ENCODE measurements at regions not wholly inside any gene's neighbourhood (a gene's known extent, or its start where the extent isn't known, plus 50 kb on each side); places are given as distances from the start of the nearest gene placed in this dataset.

DNA sequence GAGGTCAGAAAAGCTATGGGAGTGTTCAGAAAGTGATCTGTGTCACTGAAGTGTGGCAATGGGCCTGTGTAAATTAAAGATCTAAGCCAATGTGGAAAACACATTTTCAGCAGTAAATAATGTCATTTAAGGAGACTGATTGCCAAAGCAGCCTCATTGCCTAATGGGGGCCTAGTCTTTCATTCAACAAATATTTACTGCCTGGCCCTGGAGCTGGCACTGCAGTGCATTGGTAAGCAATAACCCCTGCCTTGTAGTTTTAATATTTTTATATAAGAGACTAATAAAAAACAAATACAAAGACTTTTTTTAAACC is 326.6 kb downstream of the BTG1 start:
- no peak for TF ChIP-seq CTCF (IDR thresholded peaks at IDR 0.05; ENCODE audit: low read depth, low read length)
- in situ Hi-C loops (cut with HindIII; ENCODE audit: low sequenced_read_pairs) = no loop called here
- DNase-seq (ENCODE audit: low read depth, low spot score) = no peak
- H3K4me3 ChIP-seq (ENCODE audit: low read depth, low read length) = no peak overlapping the region

- TF ChIP-seq CTCF (IDR thresholded peaks at IDR 0.05; ENCODE audit: low read depth, low read length) = no peak
- peak; percentile 44 for DNase-seq (ENCODE audit: low read depth, low spot score)
- no peak overlapping the region for H3K4me3 ChIP-seq (ENCODE audit: low read depth, low read length)
- in situ Hi-C loops (cut with HindIII; ENCODE audit: low sequenced_read_pairs) = no loop called here
Measured at GRCh38 chr12:91818227-91819131, 327.2 kb downstream of the BTG1 start.

DNA sequence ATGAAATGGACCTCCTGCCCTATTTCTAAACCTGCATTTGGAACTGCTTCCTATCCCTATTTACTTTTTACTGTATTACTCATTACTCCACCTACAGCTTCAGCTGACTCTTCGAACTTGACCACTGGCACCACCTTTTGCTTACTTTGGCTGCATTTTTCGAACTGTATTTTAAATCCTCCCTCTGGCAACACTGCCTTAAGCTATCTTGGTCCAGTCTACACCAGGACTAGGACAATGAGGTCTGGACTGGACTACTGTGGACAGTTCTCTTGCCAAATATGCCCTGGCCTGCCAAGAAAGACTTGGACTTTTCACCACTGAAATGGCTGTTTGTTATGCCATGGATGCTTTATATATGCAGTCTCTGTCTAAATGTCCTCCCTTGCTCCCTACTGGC is 328.1 kb downstream of the BTG1 start:
- TF ChIP-seq CTCF (IDR thresholded peaks at IDR 0.05; ENCODE audit: low read depth, low read length) = no peak
- no peak overlapping the region for H3K4me3 ChIP-seq (ENCODE audit: low read depth, low read length)
- in situ Hi-C loops (cut with HindIII; ENCODE audit: low sequenced_read_pairs) = no loop called here
- peak; percentile 53 for DNase-seq (ENCODE audit: low read depth, low spot score)

- no peak for DNase-seq (ENCODE audit: low read depth, low spot score)
Measured at GRCh38 chr12:91813701-91814100, 331.9 kb downstream of the BTG1 start.

DNA sequence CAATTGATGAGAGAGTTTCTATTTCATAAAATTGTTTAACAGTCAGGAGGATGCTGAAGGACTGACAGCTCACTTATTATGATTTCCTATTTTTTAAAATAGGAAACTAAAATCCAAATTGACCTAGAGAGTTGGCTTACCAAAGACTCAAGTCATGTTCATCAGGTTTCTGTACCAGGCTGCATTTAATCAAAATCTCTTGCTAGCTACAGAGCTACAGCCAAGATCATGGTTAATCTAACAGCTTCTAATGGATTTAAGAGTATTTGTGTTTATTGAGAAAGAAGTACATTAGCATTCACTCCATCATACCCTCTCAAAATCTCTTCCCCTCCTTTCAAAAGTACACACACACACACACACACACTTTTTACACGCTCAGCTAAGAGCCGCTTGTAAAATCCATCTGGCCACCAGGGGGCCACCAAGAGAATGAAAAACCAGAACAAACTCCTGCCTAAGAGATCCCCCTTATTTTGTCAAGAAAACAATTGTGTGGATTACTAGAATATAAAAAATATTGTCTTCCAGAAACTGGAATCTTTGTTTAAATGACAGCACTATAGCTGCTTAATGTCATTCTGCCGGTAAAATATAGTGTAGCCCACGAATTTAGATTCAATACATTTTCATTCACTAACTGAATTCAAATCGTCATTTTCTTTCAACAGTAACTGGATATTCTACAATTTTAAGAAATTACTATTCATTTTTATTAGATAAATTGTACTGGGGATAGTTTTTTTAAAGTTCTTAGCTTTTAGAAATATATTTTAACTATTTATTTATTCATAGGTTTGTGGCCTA is 334.0 kb downstream of the BTG1 start:
- in situ Hi-C loops (cut with HindIII; ENCODE audit: low sequenced_read_pairs) = no loop called here
- TF ChIP-seq CTCF (IDR thresholded peaks at IDR 0.05; ENCODE audit: low read depth, low read length) = peak; percentile 75
- peak; percentile 73 for DNase-seq (ENCODE audit: low read depth, low spot score)
- no peak overlapping the region for H3K4me3 ChIP-seq (ENCODE audit: low read depth, low read length)

More at GRCh38 chr12:91813701-91814100, 331.9 kb downstream of the BTG1 start:
- in situ Hi-C loops (cut with HindIII; ENCODE audit: low sequenced_read_pairs) = no loop called here
- H3K4me3 ChIP-seq (ENCODE audit: low read depth, low read length) = no peak overlapping the region
- no peak for TF ChIP-seq CTCF (IDR thresholded peaks at IDR 0.05; ENCODE audit: low read depth, low read length)

GRCh38 chr12:91810531-91811451 is 334.9 kb downstream of the BTG1 start:
- in situ Hi-C loops (cut with HindIII; ENCODE audit: low sequenced_read_pairs) = no loop called here
- DNase-seq (ENCODE audit: low read depth, low spot score) = no peak
- no peak for TF ChIP-seq CTCF (IDR thresholded peaks at IDR 0.05; ENCODE audit: low read depth, low read length)
- no peak overlapping the region for H3K4me3 ChIP-seq (ENCODE audit: low read depth, low read length)
